ENCODE measurements at regions not wholly inside any gene's neighbourhood (a gene's known extent, or its start where the extent isn't known, plus 50 kb on each side); places are given as distances from the start of the nearest gene placed in this dataset.
"Not testable (repeated sequence)": the region's sequence is repeated elsewhere in the genome, so short reads cannot be mapped to it uniquely, and the experiment has no call there.

DNA sequence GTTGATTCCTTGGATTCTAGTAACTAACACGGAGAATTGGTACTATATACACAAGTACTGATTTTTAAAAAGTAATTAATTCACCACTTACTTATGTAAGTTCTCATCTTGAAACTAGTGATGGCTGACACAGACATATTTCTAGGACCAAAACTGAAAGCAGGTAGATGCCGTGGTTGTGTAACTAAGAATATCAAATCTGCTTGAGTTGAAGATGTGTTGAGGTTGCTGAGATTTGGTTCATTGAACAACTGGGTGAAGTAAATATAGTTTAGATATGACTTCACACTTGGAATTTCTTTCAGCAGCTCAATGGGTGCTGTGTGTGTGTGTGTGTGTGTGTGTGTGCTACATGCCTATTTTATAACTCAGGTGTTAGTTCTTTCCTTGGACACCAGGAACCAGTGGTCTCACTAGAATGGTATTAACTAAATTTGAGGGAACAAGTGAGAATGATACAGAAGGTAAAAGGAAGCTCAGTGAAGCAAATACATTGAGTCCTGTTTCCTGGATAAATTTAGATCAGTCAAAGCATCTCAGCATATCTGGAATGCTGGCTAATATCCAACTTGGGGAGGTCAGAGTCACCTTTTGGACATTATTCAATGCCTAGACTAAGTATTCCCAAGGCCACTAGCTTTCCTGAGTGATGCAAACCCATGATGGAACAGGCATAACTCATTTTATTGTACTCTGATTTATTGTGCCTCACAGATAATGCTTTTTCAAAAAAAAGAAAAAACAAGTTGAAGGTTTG, 110.7 kb upstream of the ZEB2 start:
- no peak for DNase-seq

DNA sequence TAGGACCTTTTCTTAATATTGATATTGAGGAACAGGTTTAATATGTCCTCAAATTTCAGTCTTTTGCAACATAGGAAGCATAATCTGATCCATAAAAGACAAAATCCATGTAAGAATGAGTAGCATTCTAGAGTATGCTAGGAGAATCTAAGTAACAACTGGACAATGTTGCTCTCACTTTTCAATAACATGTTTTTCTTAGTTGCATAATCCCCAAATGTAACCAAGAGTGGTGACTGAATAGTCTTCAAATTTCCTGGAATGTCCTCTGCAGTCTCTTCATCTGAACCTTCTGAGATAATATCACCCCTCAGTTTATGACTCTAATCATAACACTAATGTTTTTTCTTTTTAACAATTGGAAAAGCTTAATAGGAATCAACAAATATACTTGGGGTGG, 110.0 kb upstream of the ZEB2 start:
- DNase-seq = no peak

DNA sequence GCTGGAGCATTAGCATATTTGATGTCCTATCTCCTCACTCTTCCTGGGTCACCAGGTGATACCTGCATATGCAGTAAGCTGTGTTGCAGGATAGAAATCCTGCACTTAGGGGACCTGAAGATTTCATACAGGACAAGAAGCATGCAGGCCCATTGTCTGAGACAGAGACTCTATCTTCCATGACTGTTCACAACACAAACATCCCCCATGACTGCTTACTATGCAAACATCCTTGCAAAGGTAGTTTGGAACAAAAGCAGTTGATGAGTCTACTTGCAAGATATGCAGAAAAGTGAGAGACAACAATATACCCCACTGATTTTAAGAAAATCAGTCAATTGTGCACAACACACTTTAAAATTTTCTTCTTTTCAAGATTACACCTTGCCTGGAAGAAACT, 108.6 kb upstream of the ZEB2 start:
- no peak for DNase-seq

DNA sequence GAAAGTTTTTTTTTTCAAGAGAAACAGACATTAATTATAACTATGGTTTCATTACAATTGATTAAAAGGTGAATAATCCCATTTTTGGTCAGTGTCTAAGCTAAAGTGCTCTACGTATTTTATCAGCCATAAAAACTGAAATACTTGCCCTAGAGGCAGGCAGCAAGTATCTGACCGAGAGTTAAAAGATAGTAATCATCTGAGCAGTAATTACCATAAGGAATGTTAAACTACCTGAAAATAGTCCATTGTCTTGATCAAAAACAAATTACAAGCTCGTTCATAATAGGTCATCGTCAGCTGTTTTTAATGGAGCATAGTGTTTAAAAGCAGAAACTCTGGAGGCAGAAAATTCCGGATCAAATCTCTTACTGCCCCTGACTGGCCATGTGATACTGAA, 105.7 kb upstream of the ZEB2 start:
- no peak for DNase-seq

DNA sequence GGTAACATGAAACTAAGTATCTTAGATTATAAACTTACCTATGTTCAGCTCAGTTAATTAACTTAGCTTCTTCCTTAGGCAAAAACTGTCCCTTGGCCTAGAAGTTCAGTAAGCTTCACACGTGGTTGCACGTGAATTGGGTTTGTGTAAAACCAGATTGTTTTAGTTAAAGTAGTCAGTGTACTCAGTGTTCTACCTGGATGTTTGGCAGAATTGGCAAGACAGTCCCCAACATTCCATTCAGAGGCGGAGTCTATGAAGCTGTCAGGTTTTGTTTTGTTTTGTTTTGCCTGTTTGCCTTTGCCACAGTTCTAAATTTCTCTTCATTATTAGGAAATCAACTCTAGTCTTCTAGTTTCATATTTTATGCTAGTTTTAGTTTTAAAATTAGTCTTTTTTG, 105.3 kb upstream of the ZEB2 start:
- no peak for DNase-seq

DNA sequence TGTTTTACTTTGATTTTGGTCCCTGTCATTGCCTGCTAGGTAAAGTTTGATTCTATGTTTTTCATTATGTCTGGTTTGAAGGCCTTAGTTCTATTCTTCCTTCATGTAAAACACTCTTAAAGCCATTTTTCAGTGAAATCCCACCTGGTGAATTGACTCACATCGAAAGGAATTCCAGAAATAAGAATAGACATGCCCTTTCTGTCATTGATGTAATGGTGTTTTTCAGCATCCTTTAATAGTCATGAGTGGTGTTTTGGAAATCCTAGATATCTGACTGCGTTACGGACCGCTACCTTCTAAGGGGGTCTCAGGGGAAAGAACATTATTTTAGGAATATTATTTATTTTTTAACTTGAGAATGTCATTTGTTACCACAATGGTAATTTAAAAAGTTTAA, 104.5 kb upstream of the ZEB2 start:
- no peak for DNase-seq

DNA sequence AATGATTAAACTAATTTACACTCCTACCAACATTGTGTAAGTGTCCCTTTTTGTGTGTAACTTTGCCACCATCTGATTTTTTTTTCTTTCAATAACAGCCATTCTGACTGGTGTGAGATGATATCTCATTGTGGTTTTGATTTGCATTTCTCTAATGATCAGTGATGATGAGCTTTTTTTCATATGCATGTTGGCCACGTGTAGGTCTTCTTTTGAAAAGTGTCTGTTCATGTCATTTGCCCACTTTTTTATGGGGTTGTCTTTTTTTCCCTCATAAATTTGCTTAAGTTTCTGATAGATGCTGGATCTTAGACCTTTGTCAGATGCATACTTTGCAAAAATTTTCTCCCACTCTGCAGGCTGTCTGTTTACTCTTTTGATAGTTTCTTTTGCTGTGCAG, 102.5 kb upstream of the ZEB2 start:
- not testable (repeated sequence) for DNase-seq

DNA sequence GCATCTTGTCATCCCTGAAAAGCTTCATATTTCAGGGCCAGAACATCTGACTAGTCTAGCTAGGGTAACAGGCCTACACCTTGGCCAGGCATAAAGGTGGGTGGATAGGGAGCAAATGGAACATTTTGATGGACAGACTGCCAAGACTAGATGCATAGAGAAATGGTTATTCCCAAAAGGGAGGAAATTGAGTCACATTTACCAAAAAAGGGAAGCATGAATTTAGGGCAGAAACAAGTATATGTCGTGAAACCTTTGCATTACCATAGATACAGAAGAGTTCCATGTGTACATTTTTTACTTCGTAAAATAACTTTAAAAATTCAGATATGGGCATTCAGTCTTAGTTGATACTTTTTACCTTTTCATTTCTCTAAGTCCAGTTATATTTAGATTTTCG, 101.3 kb upstream of the ZEB2 start:
- DNase-seq = no peak

DNA sequence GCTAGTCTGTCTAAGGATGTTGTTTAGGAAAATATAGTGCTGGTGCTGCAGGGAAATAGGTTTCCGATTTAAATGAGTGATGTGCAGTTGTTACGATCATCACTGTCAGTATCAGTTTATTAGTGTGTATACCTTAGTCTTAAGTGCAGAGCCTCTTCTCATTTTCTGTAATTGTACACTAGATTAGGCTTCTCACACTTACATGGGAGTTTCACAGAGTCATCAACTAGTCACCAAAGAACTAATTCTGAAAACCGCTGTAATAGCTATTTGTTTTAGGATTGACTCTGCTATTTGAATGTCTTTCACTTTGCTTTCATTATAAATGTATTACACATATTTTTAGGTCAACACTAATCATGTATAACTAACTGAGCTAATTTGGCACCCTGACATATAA, 99.8 kb upstream of the ZEB2 start:
- DNase-seq = no peak

DNA sequence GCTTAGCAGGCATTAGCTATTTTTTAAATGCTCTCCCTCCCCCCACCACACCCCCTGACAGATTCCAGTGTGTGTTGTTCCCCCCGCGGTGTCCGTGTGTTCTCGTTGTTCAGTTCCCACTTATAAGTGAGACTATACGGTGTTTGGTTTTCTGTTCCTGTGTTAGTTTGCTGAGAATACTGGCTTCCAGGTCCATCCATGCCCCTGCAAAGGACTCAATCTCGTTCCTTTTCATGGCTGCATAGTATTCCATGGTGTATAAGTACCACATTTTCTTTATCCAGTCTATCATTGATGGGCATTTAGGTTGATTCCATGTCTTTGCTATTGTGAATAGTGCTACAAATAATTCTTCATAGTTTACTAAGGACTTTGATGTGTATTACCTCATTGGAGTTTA, 97.3 kb upstream of the ZEB2 start:
- DNase-seq = not testable (repeated sequence)

DNA sequence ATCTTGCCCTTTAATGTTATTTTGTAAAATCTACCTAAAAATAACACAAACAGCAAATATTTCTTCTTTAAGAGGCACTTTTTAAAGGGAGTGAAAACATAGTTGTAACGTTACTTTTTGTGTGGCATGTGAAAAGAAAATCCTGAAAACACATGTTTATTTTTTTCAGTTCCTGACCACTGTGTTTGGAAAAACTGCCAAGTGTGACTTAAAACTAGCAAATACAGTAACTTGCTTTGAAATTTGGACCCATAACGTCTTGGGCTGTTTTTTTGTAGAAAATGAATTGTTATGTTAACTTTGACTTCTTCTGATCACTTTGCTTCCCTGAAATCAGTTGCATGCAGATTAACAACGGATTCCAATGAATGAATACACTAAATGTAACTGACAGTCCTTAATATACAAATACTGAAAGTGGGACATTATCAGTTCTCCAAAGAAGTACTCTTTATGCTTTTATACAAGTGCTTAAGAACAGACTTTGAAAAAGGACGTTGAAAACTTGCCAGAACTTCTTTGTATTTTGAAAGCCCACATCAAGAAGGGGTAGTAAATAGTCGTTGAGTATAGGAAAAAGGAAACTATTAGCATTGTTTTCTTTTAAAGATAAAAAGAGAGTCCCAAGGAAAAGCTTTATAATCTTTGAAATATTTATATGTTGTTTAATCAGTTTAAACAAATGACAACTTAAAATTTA, 96.1 kb upstream of the ZEB2 start:
- DNase-seq = no peak

DNA sequence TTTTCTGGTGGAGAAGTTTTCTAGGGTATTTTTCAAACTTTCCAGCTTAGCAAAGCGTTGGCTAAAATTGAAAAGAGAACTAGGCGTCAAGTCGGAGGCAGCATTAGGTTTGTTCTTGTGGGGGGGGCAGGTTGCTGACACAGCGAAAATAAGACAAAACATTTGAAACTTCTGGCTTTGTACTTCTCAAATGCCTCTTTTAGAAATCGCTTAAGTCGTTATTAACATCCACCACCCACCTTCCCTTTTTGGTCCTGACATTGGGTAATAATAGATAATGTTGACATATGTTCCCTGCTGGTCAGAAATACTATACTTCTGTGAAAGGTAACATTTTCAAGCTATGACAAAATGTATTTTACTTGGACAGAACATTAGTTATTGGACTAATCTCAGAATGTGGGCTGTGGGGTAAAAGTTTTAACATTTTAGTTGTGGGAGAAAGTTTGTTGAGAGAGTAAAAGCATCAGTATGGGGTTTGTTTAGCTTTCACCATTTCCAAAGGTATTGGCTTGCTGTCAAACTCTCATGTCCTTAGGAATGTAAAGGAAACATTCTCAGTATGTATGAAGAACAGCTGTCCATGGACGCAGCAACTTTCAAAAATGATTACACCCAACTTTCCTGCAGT, 88.1 kb upstream of the ZEB2 start:
- no peak for DNase-seq

DNA sequence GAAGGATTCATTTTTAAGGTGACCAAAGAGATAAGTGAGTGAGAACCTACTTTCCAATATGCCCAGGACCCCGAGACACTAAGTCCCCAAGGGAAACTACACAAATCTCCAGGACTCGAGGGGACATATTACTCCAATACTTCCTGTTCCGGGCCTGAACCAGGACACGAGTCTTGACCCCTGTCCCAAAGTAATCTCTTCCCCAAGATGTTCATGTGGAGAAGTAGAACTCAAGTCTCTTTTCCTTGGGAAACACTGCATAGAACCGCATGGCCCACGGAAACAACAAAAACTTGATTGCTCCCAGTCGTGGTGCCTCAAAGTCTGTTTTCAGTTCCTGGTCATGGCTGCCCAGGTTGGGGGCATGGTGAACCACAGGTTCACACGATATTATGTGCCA, 87.2 kb upstream of the ZEB2 start:
- no peak for DNase-seq

DNA sequence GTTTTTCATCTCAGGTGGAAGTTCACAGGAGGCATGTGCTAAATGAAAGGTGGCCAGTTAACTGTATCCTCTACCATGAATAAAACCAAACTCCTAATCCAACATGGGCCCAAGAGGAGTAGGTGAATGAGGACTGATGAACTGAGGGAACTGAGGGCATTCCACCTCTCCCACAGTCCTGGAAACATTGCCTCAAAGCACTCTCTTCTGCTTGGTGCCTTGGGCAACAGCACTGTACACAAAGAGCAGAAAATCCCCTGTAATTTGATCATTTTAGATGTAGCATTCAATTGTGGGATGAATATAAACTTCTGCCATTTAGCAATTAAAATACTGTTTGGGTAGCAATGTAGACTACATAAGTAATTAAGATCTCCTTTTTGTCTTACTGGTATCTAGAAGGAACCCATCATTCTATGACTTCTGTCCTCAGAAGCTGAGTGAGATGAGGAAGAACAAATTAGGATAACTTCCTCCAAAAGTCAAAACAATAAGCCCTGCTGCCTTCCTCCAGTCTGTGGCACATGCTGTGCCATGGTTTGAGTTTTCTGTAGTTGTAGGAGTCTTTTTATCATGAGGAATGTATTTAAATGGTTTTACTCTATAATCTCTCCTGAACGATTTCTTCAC, 86.7 kb upstream of the ZEB2 start:
- DNase-seq = no peak

DNA sequence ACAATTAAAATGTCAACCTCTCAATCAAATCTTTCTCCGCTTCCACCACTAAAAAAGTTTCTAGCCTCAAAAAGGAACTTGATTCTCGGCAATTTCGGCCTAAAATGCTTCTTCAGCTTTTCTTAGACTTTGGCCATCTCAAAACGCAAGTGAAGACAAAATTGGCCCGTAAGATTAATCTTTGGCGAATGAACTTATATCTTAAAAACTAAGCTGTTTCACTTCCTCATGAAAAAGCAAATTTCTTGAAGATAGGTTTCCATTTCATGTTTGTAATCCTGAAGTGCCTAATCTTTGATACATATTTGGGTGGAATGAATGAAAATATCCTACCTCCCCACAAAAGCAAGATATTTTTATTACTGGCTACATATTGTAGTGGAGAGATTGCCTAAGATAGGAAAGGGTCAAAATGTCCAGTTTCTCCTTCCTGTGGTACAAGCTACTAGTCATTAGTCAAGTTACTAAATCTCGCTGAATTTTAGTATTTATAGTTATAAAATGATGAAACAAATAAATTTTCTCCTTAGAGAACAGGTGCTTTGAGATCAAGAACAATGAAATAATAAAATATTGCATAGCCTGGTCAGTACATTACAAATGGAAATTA, 85.4 kb upstream of the ZEB2 start:
- DNase-seq = no peak

DNA sequence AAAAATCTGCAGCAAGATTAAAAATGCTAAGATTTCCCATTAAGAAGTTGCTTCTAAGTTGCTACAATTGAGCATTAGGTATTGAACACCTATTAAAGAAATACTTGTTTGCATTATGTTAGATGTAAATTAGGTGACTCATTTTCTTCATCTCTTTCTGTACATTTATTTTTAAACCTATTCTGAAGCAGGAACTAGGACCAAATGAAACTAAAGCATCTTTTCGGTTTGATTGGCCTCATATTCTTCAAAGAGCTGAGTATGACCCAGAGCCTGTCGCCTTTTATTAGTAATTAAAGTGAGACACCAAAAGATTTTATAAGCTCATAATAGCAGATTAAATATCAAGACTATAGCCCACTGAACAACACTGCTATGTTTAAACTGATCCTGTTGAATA, 83.4 kb upstream of the ZEB2 start:
- DNase-seq = no peak

DNA sequence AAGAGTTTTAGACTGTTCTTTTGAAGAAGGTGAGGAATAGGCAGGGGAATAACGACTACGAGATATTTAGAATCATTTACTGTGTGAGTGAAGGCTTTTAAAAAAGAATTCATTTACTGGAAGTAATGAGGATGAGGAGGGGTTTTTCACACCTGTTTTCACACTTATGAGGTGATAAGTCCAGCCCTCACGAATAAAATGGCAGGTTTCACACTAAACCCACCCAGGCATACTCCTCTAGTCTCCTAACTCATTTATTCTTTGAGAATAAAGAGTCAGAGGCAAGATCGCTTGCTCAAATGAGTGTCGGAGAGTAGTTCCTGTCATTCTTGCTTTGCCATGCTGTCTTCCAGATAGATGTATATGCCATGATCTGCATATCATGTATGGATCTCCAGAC, 79.0 kb upstream of the ZEB2 start:
- DNase-seq = no peak

DNA sequence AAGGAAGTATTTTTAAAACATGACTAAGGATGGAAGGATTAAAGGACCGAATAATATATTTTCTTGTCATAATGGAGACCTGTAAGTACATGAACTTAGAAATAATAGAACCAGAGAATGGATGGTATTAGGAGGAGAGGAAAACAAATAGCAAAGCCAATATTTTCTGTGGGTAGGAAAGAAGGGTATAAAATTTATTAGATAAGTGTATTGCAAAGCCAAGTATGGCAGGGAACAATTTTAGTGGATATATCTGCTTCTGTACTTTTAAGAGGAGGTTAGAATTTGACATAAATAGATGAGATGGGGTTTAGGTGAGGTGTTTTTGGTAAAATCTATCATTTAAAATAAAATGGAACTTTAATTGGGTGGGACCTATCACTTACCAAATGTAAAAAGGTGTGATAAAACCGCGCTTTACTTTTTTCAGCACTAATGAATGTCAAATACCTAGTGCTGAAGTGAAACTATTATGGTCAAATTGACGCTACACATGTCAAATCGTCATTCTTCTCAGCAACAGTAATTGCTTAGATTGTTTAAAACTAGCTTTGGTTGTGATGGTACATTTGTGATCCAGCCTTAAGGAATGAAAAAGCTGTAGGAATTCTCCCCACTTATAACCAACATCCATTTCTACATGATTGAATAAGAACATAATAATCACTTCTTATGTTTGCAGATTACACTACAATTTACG, 78.1 kb upstream of the ZEB2 start:
- no peak for DNase-seq

DNA sequence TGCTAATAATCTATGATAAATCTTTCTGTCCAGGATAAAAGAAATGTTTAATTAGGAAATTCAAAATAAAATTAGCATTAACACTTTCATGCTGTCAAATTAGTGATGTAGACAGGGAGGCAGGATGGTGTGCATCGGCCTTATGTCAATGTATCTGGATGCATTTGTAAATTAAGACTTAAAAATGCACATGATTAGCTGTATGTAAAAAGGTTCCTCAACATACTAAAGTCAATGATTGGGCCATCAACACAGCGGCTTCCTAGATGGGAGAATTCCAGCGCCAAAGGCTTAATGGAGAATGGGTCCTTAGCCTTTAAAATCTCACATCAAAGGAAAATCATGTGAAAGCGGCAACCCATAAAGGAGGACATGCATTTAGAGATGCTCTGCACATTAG, 77.5 kb upstream of the ZEB2 start:
- no peak for DNase-seq

DNA sequence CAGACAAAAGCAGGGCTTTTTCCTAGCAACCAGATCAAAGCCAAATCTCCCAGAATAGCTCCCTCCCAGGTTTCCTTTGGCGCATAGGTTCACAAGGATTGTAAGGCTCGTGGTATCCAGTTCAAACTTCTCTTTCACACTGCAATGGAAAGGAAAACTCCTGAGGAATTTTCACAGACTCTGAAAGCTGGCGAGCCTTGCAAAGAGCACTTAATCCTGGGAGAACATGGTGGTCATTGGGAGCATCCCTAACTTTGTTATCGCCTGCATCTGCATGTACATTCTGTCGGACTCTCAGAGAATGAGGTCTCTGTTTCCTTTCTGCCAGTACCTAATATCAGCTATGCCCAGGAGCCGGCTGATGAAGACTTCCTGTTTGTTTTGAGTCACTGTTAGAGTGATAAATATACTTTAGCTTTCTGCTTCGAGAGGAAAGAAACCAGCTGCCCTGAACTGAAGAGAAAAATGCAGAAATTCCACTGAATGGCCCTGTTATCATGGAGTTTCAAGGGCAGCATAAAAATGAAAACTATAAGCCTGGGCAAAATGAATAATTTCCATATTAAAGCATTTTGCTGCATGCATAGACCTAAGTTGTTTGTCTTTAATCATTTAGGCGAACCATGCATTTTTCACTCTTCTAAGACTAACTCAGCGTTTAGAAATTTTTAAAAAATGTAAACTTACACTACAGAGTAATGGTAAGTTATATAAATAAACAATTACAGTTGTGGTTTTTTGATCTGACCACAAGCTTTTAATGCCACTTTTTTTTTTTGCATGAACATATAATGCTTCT, 76.4 kb upstream of the ZEB2 start:
- DNase-seq = peak; percentile 44

DNA sequence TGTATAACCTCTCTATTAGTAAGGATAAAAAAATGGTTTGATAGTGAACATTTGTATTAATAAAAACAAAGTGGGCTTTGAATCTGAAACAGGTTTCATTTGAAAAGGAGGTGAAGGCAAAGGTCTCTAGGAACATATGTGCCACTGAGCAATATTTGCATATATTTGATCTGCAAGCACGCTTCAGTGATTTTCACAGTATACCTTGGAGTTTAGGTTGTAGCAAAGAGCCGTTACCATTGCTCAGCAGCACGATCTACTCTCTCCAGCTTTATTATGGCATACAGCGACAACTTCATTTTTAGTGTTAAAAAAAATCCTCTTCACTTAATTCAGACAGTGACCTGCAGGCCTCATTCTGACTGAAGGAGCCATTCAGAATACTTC, 75.8 kb upstream of the ZEB2 start:
- peak; percentile 50 for DNase-seq

DNA sequence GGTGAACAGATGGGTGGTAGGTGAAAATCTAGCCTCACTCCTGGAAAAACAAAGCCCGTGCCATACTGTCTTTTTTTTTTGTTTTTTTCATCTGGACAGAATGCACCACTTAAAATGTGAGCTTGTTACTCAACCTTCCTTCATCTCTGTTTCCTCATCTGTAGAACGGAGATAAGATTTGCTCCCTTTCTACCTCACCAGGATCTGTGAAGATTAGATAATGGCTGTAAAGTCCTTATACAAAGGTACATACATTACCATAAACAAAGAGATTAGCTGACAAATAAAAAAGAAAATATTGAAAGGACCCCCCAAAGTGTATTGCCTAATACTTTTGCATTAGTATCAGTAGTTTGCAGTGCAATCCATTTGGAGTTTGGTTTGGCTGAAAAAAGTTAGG, 75.4 kb upstream of the ZEB2 start:
- peak; percentile 90 for DNase-seq

All from GF-D8 (cell line).